ENCODE measurements at regions not wholly inside any gene's neighbourhood (a gene's known extent, or its start where the extent isn't known, plus 50 kb on each side); places are given as distances from the start of the nearest gene placed in this dataset.

DNA sequence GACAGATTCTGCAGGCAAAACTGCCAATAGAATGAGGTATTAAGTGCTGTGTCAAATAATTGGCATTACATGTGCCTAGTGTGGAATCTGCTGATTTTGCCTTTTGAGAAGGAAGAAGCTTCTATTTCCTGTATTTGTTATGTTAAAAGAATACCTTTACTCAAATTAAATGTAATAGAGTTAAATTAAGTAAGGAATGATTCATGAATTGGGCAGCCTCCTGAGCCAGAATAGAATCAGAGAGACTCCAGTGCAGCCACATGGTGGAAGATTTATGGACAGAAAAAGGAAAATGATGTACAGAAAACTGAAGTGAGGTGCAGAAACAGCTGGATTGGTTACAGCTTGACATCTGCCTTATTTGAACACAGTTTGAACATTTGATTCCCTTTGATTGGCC, 464.4 kb upstream of the SEMA6A start:
- intact Hi-C loops (cut with micrococcal nuclease), result no loop called here
- Mint-ChIP-seq H3K27ac (no peak overlapping the region), H3K27me3 (no peaks in the 10 kb centered on the region), H3K4me1 (no peaks in the 10 kb centered on the region), H3K9me3 (no peaks in the 10 kb centered on the region), H3K4me3 (no peak overlapping the region), H3K36me3 (ENCODE audit: low read depth) (no peaks in the 10 kb centered on the region)
- TF ChIP-seq, protein P1, sequence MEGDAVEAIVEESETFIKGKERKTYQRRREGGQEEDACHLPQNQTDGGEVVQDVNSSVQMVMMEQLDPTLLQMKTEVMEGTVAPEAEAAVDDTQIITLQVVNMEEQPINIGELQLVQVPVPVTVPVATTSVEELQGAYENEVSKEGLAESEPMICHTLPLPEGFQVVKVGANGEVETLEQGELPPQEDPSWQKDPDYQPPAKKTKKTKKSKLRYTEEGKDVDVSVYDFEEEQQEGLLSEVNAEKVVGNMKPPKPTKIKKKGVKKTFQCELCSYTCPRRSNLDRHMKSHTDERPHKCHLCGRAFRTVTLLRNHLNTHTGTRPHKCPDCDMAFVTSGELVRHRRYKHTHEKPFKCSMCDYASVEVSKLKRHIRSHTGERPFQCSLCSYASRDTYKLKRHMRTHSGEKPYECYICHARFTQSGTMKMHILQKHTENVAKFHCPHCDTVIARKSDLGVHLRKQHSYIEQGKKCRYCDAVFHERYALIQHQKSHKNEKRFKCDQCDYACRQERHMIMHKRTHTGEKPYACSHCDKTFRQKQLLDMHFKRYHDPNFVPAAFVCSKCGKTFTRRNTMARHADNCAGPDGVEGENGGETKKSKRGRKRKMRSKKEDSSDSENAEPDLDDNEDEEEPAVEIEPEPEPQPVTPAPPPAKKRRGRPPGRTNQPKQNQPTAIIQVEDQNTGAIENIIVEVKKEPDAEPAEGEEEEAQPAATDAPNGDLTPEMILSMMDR (IDR thresholded peaks at IDR 0.05), result no peak
- ChIA-PET POLR2A (no interaction called here), CTCF (no interaction called here)
- ATAC-seq (ENCODE audit: low read depth) (no peak), DNase-seq (no peak)

DNA sequence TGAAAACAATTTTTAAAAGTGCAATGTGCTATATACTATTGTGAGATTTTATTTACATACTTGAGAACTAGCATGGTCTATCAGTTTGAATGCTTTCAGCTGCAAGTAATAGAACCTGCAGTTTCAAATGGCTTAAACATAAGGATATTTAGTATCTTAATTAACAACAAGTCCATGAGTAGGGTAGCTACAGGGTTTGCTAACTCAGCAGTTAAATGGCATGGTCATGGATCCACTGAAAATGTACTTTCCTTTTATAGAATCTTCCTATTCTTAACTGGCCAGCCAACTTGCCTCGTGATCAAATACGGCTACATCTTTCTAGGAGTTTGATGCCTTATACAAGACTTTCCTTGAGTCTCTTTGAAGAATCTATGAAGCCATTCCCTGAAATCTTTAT, 452.8 kb upstream of the SEMA6A start:
- POLR2A ChIA-PET, result no interaction called here
- DNase-seq (no peak), ATAC-seq (ENCODE audit: low read depth) (no peak)
- H3K36me3 Mint-ChIP-seq (ENCODE audit: low read depth), result no peaks in the 10 kb centered on the region
- no peaks in the 10 kb centered on the region for H3K9me3 Mint-ChIP-seq
- TF ChIP-seq, protein P1 (IDR thresholded peaks at IDR 0.05), result no peak
- H3K27me3 Mint-ChIP-seq, result no peaks in the 10 kb centered on the region
- no peak overlapping the region for H3K4me3 Mint-ChIP-seq
- no peaks in the 10 kb centered on the region for H3K4me1 Mint-ChIP-seq
- CTCF ChIA-PET, result no interaction called here
- intact Hi-C loops (cut with micrococcal nuclease), result no loop called here
- H3K27ac Mint-ChIP-seq, result no peak overlapping the region

DNA sequence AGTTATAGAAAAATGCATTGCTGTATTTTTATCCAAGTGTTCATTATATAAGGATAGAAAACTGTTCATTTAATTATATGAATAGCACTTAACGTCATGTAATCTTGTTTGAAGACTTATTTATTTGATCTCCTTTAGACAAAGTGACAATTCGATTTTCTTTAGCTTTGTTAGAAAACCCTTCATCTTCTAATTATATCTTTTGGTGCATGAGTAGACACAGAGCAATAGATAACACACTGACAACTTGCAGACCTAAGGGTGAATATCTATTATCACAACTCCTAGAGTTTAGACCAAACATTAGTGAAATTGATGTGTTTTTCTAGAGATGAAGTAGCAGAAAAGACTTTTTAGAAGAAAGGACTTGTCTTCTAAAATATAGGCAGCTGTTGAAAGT, 446.4 kb upstream of the SEMA6A start:
- no peaks in the 10 kb centered on the region for H3K27me3 Mint-ChIP-seq
- TF ChIP-seq, protein P1 (IDR thresholded peaks at IDR 0.05), result no peak
- H3K4me1 Mint-ChIP-seq, result no peaks in the 10 kb centered on the region
- ChIA-PET POLR2A (no interaction called here), CTCF (no interaction called here)
- ATAC-seq (ENCODE audit: low read depth), result no peak
- intact Hi-C loops (cut with micrococcal nuclease), result no loop called here
- H3K27ac Mint-ChIP-seq, result no peak overlapping the region
- no peaks in the 10 kb centered on the region for H3K36me3 Mint-ChIP-seq (ENCODE audit: low read depth)
- no peak overlapping the region for H3K4me3 Mint-ChIP-seq
- DNase-seq, result no peak
- no peaks in the 10 kb centered on the region for H3K9me3 Mint-ChIP-seq

DNA sequence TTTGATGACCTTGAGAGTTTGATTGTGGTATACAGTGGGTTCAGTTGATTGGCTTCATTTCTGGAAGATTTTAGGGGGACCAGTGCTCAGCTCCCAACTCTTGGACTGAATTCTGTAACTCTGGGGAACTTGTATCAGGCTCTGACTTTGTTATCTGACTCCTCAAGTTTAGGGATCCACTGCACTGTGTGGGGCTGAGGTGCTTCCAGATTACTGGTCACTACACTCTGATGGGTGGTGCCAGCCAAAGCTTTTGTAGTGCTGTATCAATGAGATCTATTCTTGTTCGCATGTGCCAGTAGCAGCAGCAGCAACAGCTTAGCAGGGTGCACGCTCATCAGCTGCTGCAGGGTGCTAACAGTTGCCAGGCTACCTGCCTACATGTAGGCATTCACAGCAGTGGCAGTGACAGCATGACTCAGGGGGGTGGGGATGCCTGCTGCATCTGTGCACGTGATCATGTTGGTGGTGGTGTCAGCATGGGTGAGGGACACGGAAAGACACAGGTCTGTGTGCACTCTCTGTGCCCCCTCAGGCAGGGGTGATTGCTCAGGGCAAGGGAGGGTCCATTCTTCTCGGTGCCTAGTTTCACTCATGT, 438.8 kb upstream of the SEMA6A start:
- no peaks in the 10 kb centered on the region for H3K27me3 Mint-ChIP-seq
- TF ChIP-seq, protein P1 (IDR thresholded peaks at IDR 0.05), result no peak
- intact Hi-C loops (cut with micrococcal nuclease), result no loop called here
- no peaks in the 10 kb centered on the region for H3K4me1 Mint-ChIP-seq
- ChIA-PET CTCF (no interaction called here), POLR2A (no interaction called here)
- no peak for ATAC-seq (ENCODE audit: low read depth)
- H3K9me3 Mint-ChIP-seq, result peaks cover 2% of the 10 kb centered on the region
- no peak overlapping the region for H3K4me3 Mint-ChIP-seq
- DNase-seq, result no peak
- H3K27ac Mint-ChIP-seq, result no peak overlapping the region
- no peaks in the 10 kb centered on the region for H3K36me3 Mint-ChIP-seq (ENCODE audit: low read depth)

DNA sequence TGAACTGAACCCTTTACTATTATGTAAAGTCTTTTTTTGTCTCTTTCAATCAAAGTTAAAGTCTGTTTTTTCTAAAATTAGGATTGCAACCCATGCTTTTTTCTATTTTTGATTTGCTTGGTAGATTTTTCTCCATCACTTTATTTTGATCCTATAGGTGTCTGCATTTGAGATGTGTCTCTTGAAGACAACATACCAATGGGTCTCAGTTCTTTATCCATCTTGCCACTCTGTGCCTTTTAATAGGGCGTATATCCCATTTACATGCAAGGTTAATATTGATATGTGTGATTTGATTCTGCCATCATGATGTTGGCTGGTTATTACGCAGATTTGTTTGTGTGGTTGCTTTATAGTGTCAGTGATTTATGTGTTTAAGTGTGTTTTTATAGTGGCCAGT, 436.0 kb upstream of the SEMA6A start:
- TF ChIP-seq, protein P1 (IDR thresholded peaks at IDR 0.05), result no peak
- peaks cover 2% of the 10 kb centered on the region for H3K9me3 Mint-ChIP-seq
- no peak for DNase-seq
- no peak overlapping the region for H3K27ac Mint-ChIP-seq
- no peak for ATAC-seq (ENCODE audit: low read depth)
- no peaks in the 10 kb centered on the region for H3K27me3 Mint-ChIP-seq
- intact Hi-C loops (cut with micrococcal nuclease), result no loop called here
- ChIA-PET CTCF (no interaction called here), POLR2A (no interaction called here)
- H3K4me3 Mint-ChIP-seq, result no peak overlapping the region
- H3K4me1 Mint-ChIP-seq, result no peaks in the 10 kb centered on the region
- H3K36me3 Mint-ChIP-seq (ENCODE audit: low read depth), result no peaks in the 10 kb centered on the region

Measured in activated B cell treated with CpG ODN at 0.5 μM for 24 hours (primary cell).